Right lobe of liver (tissue), 6 donors: ENCODE measurements at regions not wholly inside any gene's neighbourhood (a gene's known extent, or its start where the extent isn't known, plus 50 kb on each side); places are given as distances from the start of the nearest gene placed in this dataset.

Experiments
- ATAC-seq, 4 donors: fragments of 200-7000 bp; cut with Tn5 transposase; one replicate each; pipeline ENCODE4 v1.9.1; 2020; ENCODE audit warnings: mild to moderate bottlenecking in 4 of 4, moderate library complexity in 4 of 4
- DNase-seq, 3 donors: peaks; one replicate each; pipeline ENCODE4 v3.0.0-alpha.2; 2020
- H3K27ac ChIP-seq, 3 donors: fragments of 200-600 bp; one replicate each; pipeline ENCODE4 v1.8.0; 2022
- H3K27me3 ChIP-seq, 2 donors: fragments of 200-600 bp; one replicate each; pipeline ENCODE4 v1.8.0; 2022
- H3K36me3 ChIP-seq, 4 donors: fragments of 200-600 bp; sonication (generic) in 1 of 4; one replicate each; pipeline versions ENCODE4 v1.5.1 to v1.8.0; 2017 to 2022; ENCODE audit warnings: control low read depth in 1 of 4
- H3K4me1 ChIP-seq, 4 donors: fragments of 200-600 bp; sonication (generic) in 1 of 4; one replicate each; pipeline versions ENCODE4 v1.5.1 to v1.8.0; 2017 to 2022; ENCODE audit warnings: control low read depth in 1 of 4
- H3K4me3 ChIP-seq, 3 donors: fragments of 200-600 bp; one replicate each; pipeline ENCODE4 v1.8.0; 2022
- H3K9me3 ChIP-seq, 4 donors: fragments of 200-600 bp; sonication (generic) in 1 of 4; one replicate each; pipeline versions ENCODE4 v1.5.1 to v1.8.0; 2017 to 2022; ENCODE audit warnings: control low read depth in 1 of 4
- POLR2A ChIP-seq: fragments of 450-650 bp; IDR thresholded peaks from one replicate; pipeline ENCODE4 v1.6.1; 2017; ENCODE audit warnings: antibody characterized with exemption, mild to moderate bottlenecking
- WGBS: methylation state at CpG from one replicate; pipeline ENCODE4 v1.1.6; 2018; ENCODE audit warnings: low coverage, low lambda C conversion rate; ENCODE audit not compliant: insufficient coverage; ENCODE audit errors: missing lambda C conversion rate; 5-methylcytosine and 5-hydroxymethylcytosine counted together
- intact Hi-C, 2 donors: fragments of 100-400 bp; cut with DNase I; formaldehyde crosslinking; loops; one replicate each; pipeline versions ENCODE4 v1.11.2 to v1.14.1; 2022
- TF ChIP-seq, protein P1 (sequence below), 4 donors: fragments of 200-600 bp in 3 of 4; fragments of 450-650 bp in 1 of 4; IDR thresholded peaks; one replicate each; pipeline versions ENCODE4 v1.5.1 to v1.8.0; 2016 to 2022; ENCODE audit warnings: antibody characterized with exemption in 4 of 4, mild to moderate bottlenecking in 2 of 4
- donor health status: DM: no; HTN: yes; CAD: no.
- donor health status: DM: no; HTN: no; CAD: no.
- donor health status: DM: no; HTN: no; CAD: no.
- donor health status: DM: no; HTN: yes; CAD: no.
- donor health status: DM: no; HTN: yes; CAD: no.

DNA sequence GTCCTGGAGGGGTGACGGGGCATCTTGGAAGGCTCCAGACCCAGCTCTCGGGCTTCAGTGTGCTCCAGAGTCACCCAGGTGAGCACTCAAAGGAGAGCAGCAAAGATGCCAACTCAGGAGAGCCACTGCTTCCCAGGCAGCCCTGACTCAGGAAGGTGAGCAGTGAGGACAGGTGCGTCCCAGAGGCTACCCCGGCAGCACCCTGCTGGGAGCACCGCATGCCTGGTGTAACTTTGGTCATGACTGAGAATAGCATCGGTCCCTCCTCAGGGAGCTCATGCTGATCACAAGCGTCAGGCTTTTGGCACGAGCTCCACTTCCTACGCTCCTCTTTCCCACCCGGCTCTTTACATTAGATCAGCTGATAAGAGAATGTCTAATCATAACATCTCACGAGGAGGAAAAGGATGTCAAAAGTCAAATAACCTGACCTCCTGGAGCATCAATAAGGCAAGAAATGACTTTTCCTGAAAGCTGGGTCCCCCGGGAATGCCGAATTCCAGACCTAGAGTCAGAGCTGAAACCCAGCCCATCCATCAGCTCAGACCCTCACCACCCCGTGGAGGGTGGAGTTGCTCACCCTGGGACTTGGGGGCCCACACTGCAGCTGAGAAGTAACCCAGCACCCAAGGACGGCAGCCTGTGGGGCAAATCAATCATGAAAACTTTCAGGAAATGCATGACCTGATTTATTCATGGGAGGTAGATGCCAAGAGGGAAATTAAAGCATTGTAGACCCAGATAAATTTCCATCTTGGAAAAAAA lies 248.8 kb downstream of the ACKR3 start:
- Histone ChIP-seq H3K9me3 (peaks cover 0 to 5% (median 0%) of the 10 kb centered on the region in 4 donors), H3K27me3 (no peaks in the 10 kb centered on the region), H3K36me3 (no peaks in the 10 kb centered on the region), H3K27ac (no peak overlapping the region), H3K4me3 (no peak overlapping the region), H3K4me1 (peaks cover 0 to 20% (median 9%) of the 10 kb centered on the region in 4 donors)
- ATAC-seq: no peak
- DNase-seq: no peak
- WGBS: 72% methylated on average over 11 of the region's 15 CpGs
- TF ChIP-seq POLR2A: no peak
- TF ChIP-seq, protein P1, sequence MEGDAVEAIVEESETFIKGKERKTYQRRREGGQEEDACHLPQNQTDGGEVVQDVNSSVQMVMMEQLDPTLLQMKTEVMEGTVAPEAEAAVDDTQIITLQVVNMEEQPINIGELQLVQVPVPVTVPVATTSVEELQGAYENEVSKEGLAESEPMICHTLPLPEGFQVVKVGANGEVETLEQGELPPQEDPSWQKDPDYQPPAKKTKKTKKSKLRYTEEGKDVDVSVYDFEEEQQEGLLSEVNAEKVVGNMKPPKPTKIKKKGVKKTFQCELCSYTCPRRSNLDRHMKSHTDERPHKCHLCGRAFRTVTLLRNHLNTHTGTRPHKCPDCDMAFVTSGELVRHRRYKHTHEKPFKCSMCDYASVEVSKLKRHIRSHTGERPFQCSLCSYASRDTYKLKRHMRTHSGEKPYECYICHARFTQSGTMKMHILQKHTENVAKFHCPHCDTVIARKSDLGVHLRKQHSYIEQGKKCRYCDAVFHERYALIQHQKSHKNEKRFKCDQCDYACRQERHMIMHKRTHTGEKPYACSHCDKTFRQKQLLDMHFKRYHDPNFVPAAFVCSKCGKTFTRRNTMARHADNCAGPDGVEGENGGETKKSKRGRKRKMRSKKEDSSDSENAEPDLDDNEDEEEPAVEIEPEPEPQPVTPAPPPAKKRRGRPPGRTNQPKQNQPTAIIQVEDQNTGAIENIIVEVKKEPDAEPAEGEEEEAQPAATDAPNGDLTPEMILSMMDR (IDR thresholded peaks at IDR 0.05): no peak
- intact Hi-C loops: no loop called here

DNA sequence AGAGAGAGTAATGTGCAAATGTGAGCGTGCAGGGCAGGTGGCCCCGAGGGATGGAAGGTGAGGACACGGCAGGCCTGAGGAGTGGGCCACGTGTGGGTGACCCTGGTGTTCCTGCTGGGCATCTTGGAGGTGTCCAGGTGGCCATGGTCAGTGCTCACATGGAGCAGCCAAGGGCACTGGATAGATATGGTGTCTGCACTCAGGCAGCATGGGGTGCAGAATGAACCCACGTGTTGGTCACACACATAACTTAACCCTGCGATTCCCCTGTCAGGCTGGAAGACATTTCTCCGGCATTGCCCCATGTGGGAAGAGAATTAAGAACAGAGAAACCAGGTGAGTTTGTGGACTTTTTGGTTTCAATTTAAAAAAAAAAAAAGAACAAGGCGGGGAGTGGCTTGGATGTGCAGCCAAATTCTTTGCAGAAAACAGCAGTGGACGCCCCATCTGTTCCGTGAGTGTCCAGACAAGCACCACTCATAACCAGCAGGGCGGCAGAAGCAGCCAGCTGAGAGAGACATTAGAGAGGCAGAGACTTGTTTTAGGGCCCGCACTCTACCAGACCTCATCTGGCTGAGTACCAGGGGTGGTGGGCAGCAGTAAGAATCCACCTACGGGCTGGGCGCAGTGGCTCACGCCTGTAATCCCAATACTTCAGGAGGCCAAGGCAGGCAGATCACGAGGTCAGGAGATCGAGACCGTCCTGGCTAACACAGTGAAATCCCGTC lies 249.8 kb downstream of the ACKR3 start:
- no peaks in the 10 kb centered on the region for H3K27me3 ChIP-seq
- intact Hi-C loops: loop anchor here in 1 of 2 donors (10.0 kb wide), 1 partner anchor 85 kb away; no protein-coding TSS in a partner anchor
- no peak for TF ChIP-seq POLR2A
- TF ChIP-seq, protein P1 (IDR thresholded peaks at IDR 0.05): peak in 2 of 4 donors; percentile 12 to 19
- WGBS: 68% methylated on average over 13 of the region's 19 CpGs
- H3K9me3 ChIP-seq: peaks cover 0 to 5% (median 0%) of the 10 kb centered on the region in 4 donors
- H3K27ac ChIP-seq: peak overlapping the region in 1 of 3 donors; percentile 67
- peaks cover 0 to 24% (median 9%) of the 10 kb centered on the region in 4 donors for H3K4me1 ChIP-seq
- H3K36me3 ChIP-seq: no peaks in the 10 kb centered on the region
- no peak for DNase-seq
- peak in 2 of 4 donors; percentile 5 to 25 for ATAC-seq
- H3K4me3 ChIP-seq: no peak overlapping the region

DNA sequence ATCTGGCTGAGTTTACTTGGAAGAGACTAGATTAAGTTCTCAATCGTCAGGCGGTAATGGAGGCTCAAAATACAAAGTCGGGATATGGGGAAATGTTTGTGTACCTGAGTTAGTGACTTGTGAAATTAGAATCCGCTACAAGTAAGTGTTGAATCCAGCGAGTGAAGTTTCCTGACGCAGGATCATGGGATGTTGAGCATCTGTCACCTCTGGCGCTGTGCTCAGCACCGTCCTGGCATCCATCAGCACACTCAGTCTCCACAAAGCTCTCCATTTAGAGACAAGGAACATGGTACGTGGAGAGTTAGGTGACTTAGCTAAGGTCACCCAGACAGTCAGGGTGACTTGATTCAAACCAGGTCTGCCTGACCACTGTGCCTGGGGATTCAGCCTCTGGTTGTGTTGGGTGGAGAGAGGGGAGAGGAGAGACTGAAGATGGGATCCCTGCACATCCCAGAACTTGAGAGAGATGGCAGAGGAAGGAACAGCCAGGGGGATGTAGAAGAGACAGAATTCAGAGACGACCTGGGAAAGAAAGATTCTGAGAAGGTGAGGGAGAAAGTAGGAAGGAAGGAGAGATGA lies 251.2 kb downstream of the ACKR3 start:
- peaks cover 0 to 5% (median 0%) of the 10 kb centered on the region in 4 donors for H3K9me3 ChIP-seq
- no peak overlapping the region for H3K4me3 ChIP-seq
- intact Hi-C loops: loop anchor here in 1 of 2 donors (10.0 kb wide), 1 partner anchor 86 kb away; no protein-coding TSS in a partner anchor
- ATAC-seq (peak; percentile 11 to 21 (median 14)), DNase-seq (no peak)
- no peaks in the 10 kb centered on the region for H3K27me3 ChIP-seq
- WGBS: 28% methylated on average over 10 of the region's 10 CpGs
- no peaks in the 10 kb centered on the region for H3K36me3 ChIP-seq
- TF ChIP-seq, protein P1 (IDR thresholded peaks at IDR 0.05): no peak
- no peak for TF ChIP-seq POLR2A
- peaks cover 0 to 36% (median 15%) of the 10 kb centered on the region in 4 donors for H3K4me1 ChIP-seq
- H3K27ac ChIP-seq: peak overlapping the region in 2 of 3 donors; percentile 43 to 67

DNA sequence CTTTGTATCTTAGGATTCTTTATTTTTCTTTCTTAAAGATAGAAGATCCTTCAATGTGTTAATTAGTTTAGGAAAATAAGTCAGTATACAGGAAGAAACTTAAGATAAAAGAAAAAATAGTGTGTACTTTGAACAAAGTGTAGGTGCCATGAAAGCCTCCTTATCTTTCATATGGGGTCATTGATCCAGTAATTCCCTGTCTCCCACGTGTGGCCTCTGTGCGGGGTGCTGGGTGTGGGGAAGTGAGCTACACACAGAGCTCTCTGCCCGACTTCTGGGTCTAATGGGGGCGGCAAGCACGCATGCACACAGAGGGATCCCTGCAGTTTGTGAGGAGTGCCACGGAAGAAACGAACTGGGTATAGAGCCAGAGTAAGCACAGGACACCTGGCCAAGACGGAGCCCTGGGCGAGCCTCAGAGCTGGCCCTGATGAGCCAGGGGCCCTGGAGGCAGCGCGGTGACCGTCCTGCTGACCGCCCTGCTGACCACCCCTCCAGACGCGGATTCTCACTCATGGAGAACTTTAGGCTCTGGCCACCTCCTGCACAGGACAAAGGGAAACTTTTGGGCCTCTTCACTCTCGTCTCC lies 253.5 kb downstream of the ACKR3 start:
- intact Hi-C loops: loop anchor here in 1 of 2 donors (10.0 kb wide), 1 partner anchor 88 kb away; no protein-coding TSS in a partner anchor
- WGBS: 58% methylated on average over 4 of the region's 16 CpGs
- no peaks in the 10 kb centered on the region for H3K27me3 ChIP-seq
- no peak overlapping the region for H3K4me3 ChIP-seq
- H3K9me3 ChIP-seq: peaks cover 0 to 5% (median 0%) of the 10 kb centered on the region in 4 donors
- no peak overlapping the region for H3K27ac ChIP-seq
- peaks cover 0 to 36% (median 17%) of the 10 kb centered on the region in 4 donors for H3K4me1 ChIP-seq
- H3K36me3 ChIP-seq: no peaks in the 10 kb centered on the region
- ATAC-seq: no peak
- DNase-seq: no peak
- no peak for TF ChIP-seq POLR2A
- TF ChIP-seq, protein P1 (IDR thresholded peaks at IDR 0.05): no peak
